Thyroid gland (tissue), 4 donors: ENCODE measurements at regions not wholly inside any gene's neighbourhood (a gene's known extent, or its start where the extent isn't known, plus 50 kb on each side); places are given as distances from the start of the nearest gene placed in this dataset.

ENCODE experiments used
- POLR2A ChIP-seq, 2 donors: fragments of 450-650 bp; IDR thresholded peaks; one replicate each; pipeline ENCODE4 v1.6.1; 2017; ENCODE audit warnings: antibody characterized with exemption in 2 of 2, mild to moderate bottlenecking in 2 of 2, moderate library complexity in 1 of 2
- TF ChIP-seq, protein P1 (sequence below), 6 experiments: fragments of 200-600 bp in 3 of 6; fragments of 450-650 bp in 3 of 6; sonication (generic) in 3 of 6; IDR thresholded peaks; one replicate each; pipeline ENCODE4 v1.5.1; 2016 to 2019; ENCODE audit warnings: antibody characterized with exemption in 6 of 6, mild to moderate bottlenecking in 2 of 6, inconsistent platforms in 1 of 6, moderate library complexity in 1 of 6

DNA sequence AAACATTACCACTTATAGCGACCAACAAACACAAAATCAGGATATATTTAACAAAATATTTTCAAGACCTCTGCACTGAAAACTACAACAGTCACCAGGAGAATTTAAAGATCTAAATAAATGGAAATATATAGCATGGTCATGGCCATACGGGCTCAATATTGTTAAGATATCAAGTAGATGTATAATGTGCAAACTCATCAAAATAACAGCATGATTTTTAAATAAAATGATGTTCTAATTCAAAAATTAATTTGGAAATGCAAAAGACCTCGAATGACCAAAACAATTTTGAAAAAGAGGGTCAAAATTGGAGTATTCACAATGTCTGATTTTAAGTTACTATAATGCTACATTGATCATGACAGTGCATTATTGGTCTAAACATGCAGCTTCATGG is 159.1 kb upstream of the NDN start:
- TF ChIP-seq, protein P1, sequence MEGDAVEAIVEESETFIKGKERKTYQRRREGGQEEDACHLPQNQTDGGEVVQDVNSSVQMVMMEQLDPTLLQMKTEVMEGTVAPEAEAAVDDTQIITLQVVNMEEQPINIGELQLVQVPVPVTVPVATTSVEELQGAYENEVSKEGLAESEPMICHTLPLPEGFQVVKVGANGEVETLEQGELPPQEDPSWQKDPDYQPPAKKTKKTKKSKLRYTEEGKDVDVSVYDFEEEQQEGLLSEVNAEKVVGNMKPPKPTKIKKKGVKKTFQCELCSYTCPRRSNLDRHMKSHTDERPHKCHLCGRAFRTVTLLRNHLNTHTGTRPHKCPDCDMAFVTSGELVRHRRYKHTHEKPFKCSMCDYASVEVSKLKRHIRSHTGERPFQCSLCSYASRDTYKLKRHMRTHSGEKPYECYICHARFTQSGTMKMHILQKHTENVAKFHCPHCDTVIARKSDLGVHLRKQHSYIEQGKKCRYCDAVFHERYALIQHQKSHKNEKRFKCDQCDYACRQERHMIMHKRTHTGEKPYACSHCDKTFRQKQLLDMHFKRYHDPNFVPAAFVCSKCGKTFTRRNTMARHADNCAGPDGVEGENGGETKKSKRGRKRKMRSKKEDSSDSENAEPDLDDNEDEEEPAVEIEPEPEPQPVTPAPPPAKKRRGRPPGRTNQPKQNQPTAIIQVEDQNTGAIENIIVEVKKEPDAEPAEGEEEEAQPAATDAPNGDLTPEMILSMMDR (IDR thresholded peaks at IDR 0.05): no peak
- no peak for TF ChIP-seq POLR2A (IDR thresholded peaks at IDR 0.05)
